ENCODE measurements at regions not wholly inside any gene's neighbourhood (a gene's known extent, or its start where the extent isn't known, plus 50 kb on each side); places are given as distances from the start of the nearest gene placed in this dataset.
"Not testable (repeated sequence)": the region's sequence is repeated elsewhere in the genome, so short reads cannot be mapped to it uniquely, and the experiment has no call there.

DNA sequence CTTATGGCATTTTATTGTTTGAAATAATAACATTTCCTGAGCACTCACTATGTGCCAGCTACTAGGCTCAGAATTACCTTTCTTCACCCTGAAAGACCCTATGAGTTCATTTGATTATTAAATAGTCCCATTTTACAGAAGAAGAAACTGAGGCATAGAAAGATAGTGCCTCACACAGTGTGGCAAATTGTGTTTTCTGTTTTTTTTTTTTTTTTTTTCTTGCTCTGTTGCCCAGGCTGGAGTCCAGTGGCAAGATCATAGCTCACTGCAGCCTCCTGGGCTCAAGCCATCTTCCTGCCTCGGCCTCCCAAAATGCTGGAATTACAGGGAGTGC, 59.7 kb upstream of the PTPN1 start:
- no peak for TF ChIP-seq EZH2phosphoT487 (IDR thresholded peaks at IDR 0.05; ENCODE audit: low read depth)
- no peak for TF ChIP-seq CTCF (IDR thresholded peaks at IDR 0.05; ENCODE audit: low read depth, low read length)
- H3K9ac ChIP-seq (ENCODE audit: low read length): no peak overlapping the region
- no peak overlapping the region for H3K27ac ChIP-seq (ENCODE audit: low read length)
- H3K4me3 ChIP-seq (ENCODE audit: low read length): no peak overlapping the region
- no peaks in the 10 kb centered on the region for H4K20me1 ChIP-seq (ENCODE audit: insufficient read depth, low read length)
- no peaks in the 10 kb centered on the region for H3K36me3 ChIP-seq (replicated peaks; ENCODE audit: low read depth, low read length)
- peaks cover 70% of the 10 kb centered on the region for H3K27me3 ChIP-seq (ENCODE audit: low read depth, low read length)
- H3K79me2 ChIP-seq (ENCODE audit: low read length): no peaks in the 10 kb centered on the region
- no peak overlapping the region for H3K4me2 ChIP-seq (ENCODE audit: low read length)
- H3K4me1 ChIP-seq (ENCODE audit: low read length): peaks cover 23% of the 10 kb centered on the region
- H2AFZ ChIP-seq (ENCODE audit: low read depth, low read length): no peak overlapping the region
- H3K9me3 ChIP-seq (ENCODE audit: insufficient read depth, low read length): no peaks in the 10 kb centered on the region

DNA sequence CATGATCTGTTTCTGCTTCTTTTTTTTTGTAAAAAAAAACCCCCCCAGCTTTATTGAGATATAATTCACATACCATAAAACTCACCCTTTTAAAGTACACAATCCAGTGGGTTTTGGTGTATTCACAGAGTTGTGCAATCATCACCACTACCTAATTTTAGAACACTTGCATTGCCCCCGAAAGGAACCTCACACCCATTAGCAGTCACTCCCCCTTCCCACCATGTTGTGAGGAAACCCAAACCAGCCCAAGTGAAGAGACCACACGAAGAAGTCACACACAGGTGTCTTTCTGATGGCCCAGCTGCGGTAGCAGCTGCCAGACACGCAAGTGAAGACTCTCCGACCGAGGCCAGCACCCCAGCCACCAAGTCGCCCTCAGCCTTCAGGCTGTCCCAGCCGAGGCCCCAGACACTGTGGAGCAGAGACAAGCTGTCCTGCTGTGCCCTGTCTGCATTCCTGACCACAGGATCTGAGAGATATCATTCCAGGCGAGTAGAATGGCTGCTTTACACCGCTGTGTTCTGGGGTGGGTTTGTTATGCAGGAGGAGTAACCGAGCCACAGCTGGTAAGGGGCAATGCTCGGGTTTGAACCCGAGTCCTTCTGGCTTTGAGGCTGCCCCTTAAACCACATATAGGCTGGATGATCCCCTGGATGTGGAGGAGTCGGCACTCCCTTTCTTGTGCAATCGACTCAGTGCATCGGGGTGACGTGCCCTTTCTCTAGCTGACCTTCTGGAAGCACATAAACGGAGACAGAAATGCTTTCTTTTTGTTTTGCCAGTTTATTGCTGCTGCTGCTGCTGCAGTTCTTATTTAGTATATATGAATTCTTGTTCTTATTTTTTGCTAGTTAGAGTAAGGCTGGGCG, 59.1 kb upstream of the PTPN1 start:
- no peaks in the 10 kb centered on the region for H4K20me1 ChIP-seq (ENCODE audit: insufficient read depth, low read length)
- no peaks in the 10 kb centered on the region for H3K9me3 ChIP-seq (ENCODE audit: insufficient read depth, low read length)
- H3K79me2 ChIP-seq (ENCODE audit: low read length): no peaks in the 10 kb centered on the region
- peaks cover 70% of the 10 kb centered on the region for H3K27me3 ChIP-seq (ENCODE audit: low read depth, low read length)
- peak overlapping the region; percentile 77 for H3K4me2 ChIP-seq (ENCODE audit: low read length)
- no peak overlapping the region for H3K27ac ChIP-seq (ENCODE audit: low read length)
- no peak overlapping the region for H3K9ac ChIP-seq (ENCODE audit: low read length)
- TF ChIP-seq EZH2phosphoT487 (IDR thresholded peaks at IDR 0.05; ENCODE audit: low read depth): 0 out of 2 replicates have a peak, but pooled peaks have one; percentile 27
- TF ChIP-seq CTCF (IDR thresholded peaks at IDR 0.05; ENCODE audit: low read depth, low read length): no peak
- peaks cover 19% of the 10 kb centered on the region for H3K4me1 ChIP-seq (ENCODE audit: low read length)
- peak overlapping the region; percentile 64 for H3K4me3 ChIP-seq (ENCODE audit: low read length)
- peak overlapping the region; percentile 77 for H2AFZ ChIP-seq (ENCODE audit: low read depth, low read length)
- no peaks in the 10 kb centered on the region for H3K36me3 ChIP-seq (replicated peaks; ENCODE audit: low read depth, low read length)

DNA sequence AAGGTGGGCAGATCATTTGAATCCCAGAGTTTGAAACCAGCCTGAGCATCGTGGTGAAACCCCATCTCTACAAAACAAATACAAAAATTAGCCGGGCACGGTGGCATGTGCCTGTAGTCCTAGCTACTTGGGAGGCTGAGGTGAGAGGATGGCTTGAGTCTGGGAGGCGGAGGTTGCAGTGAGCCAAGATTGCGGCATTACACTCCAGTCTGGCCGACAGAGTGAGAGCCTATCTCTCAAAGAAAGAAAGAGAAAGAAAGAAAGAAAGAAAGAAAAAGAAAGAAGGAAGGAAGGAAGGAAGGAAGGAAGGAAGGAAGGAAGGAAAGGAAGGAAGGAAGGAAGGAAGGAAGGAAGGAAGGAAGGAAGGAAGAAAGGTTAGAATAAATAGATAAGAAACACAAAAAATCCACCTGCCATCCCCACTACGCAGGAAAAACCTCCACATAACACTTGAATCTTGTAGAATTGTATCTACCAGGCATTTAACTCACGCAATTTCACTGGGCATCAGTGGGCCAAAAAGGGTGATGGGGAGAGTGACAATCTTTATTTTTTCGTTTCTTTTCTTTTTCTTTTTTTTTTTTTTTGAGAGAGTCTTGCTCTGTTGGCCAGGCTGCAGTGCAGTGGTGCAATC, 58.3 kb upstream of the PTPN1 start:
- peaks cover 68% of the 10 kb centered on the region for H3K27me3 ChIP-seq (ENCODE audit: low read depth, low read length)
- H3K79me2 ChIP-seq (ENCODE audit: low read length); H4K20me1 ChIP-seq (ENCODE audit: insufficient read depth, low read length); H2AFZ ChIP-seq (ENCODE audit: low read depth, low read length); H3K9ac ChIP-seq (ENCODE audit: low read length); H3K9me3 ChIP-seq (ENCODE audit: insufficient read depth, low read length); H3K36me3 ChIP-seq (replicated peaks; ENCODE audit: low read depth, low read length); H3K27ac ChIP-seq (ENCODE audit: low read length): not testable (repeated sequence)
- H3K4me1 ChIP-seq (ENCODE audit: low read length): peaks cover 19% of the 10 kb centered on the region
- peak overlapping the region; percentile 64; the same call in 1 of the 2 replicates for H3K4me3 ChIP-seq (ENCODE audit: low read length)
- H3K4me2 ChIP-seq (ENCODE audit: low read length): peak overlapping the region; percentile 77

- H3K36me3 ChIP-seq (replicated peaks; ENCODE audit: low read depth, low read length): no peaks in the 10 kb centered on the region
- H3K27ac ChIP-seq (ENCODE audit: low read length): no peak overlapping the region
- no peak overlapping the region for H2AFZ ChIP-seq (ENCODE audit: low read depth, low read length)
- H3K4me1 ChIP-seq (ENCODE audit: low read length): peaks cover 19% of the 10 kb centered on the region
- no peaks in the 10 kb centered on the region for H3K9me3 ChIP-seq (ENCODE audit: insufficient read depth, low read length)
- TF ChIP-seq EZH2phosphoT487 (IDR thresholded peaks at IDR 0.05; ENCODE audit: low read depth): no peak
- TF ChIP-seq CTCF (IDR thresholded peaks at IDR 0.05; ENCODE audit: low read depth, low read length): no peak
- H4K20me1 ChIP-seq (ENCODE audit: insufficient read depth, low read length): no peaks in the 10 kb centered on the region
- no peak overlapping the region for H3K9ac ChIP-seq (ENCODE audit: low read length)
- H3K27me3 ChIP-seq (ENCODE audit: low read depth, low read length): peaks cover 57% of the 10 kb centered on the region
- H3K4me3 ChIP-seq (ENCODE audit: low read length): no peak overlapping the region
- no peak overlapping the region for H3K4me2 ChIP-seq (ENCODE audit: low read length)
- H3K79me2 ChIP-seq (ENCODE audit: low read length): no peaks in the 10 kb centered on the region
Measured at GRCh38 chr20:50453533-50454244, 56.5 kb upstream of the PTPN1 start.

GRCh38 chr20:50455245-50455644, 54.9 kb upstream of the PTPN1 start:
- not testable (repeated sequence) for H2AFZ ChIP-seq (ENCODE audit: low read depth, low read length); H3K4me2 ChIP-seq (ENCODE audit: low read length); H3K4me3 ChIP-seq (ENCODE audit: low read length); H3K27ac ChIP-seq (ENCODE audit: low read length); H3K9ac ChIP-seq (ENCODE audit: low read length); H4K20me1 ChIP-seq (ENCODE audit: insufficient read depth, low read length); H3K9me3 ChIP-seq (ENCODE audit: insufficient read depth, low read length); H3K79me2 ChIP-seq (ENCODE audit: low read length); H3K36me3 ChIP-seq (replicated peaks; ENCODE audit: low read depth, low read length)
- Histone ChIP-seq H3K4me1 (ENCODE audit: low read length) (peaks cover 14% of the 10 kb centered on the region), H3K27me3 (ENCODE audit: low read depth, low read length) (peaks cover 54% of the 10 kb centered on the region)
